Globus pallidus (tissue), 1 donor: ENCODE measurements at regions not wholly inside any gene's neighbourhood (a gene's known extent, or its start where the extent isn't known, plus 50 kb on each side); places are given as distances from the start of the nearest gene placed in this dataset.

Source experiments
- DNase-seq: peaks from one replicate; pipeline ENCODE4 v3.0.0-alpha.2; 2015; ENCODE audit warnings: low spot score

GRCh38 chr10:31754803-31755624 is 173.6 kb downstream of the ARHGAP12 start:
- no peak for DNase-seq

GRCh38 chr10:31753681-31754080 is 174.9 kb downstream of the ARHGAP12 start:
- DNase-seq: no peak

- DNase-seq: no peak
Observed at GRCh38 chr10:31752170-31752569, 176.5 kb downstream of the ARHGAP12 start.

- no peak for DNase-seq
Observed at GRCh38 chr10:31751738-31752080, 176.9 kb downstream of the ARHGAP12 start.

GRCh38 chr10:31751051-31751737 is 177.4 kb downstream of the ARHGAP12 start:
- peak; percentile 53 for DNase-seq

GRCh38 chr10:31749981-31750840 is 178.4 kb downstream of the ARHGAP12 start:
- peak; percentile 76 for DNase-seq

GRCh38 chr10:31749301-31749700 is 179.3 kb downstream of the ARHGAP12 start:
- DNase-seq: peak; percentile 22

GRCh38 chr10:31745612-31746376 is 182.8 kb downstream of the ARHGAP12 start:
- no peak for DNase-seq

- no peak for DNase-seq
Observed at GRCh38 chr10:31744025-31744424, 184.6 kb downstream of the ARHGAP12 start.

GRCh38 chr10:31742255-31742654 is 186.4 kb downstream of the ARHGAP12 start:
- no peak for DNase-seq

GRCh38 chr10:31741473-31741872 is 187.2 kb downstream of the ARHGAP12 start:
- DNase-seq: no peak

- no peak for DNase-seq
Observed at GRCh38 chr10:31739711-31740110, 188.9 kb downstream of the ARHGAP12 start.

GRCh38 chr10:31739146-31739545 is 189.5 kb downstream of the ARHGAP12 start:
- DNase-seq: no peak

- no peak for DNase-seq
Observed at GRCh38 chr10:31731711-31732110, 196.9 kb downstream of the ARHGAP12 start.

GRCh38 chr10:31730776-31731175 is 197.9 kb downstream of the ARHGAP12 start:
- no peak for DNase-seq

GRCh38 chr10:31728698-31729224 is 199.9 kb downstream of the ARHGAP12 start:
- DNase-seq: no peak

- DNase-seq: no peak
Observed at GRCh38 chr10:31725436-31725835, 203.2 kb downstream of the ARHGAP12 start.

GRCh38 chr10:31724296-31724695 is 204.3 kb downstream of the ARHGAP12 start:
- no peak for DNase-seq

- DNase-seq: peak; percentile 31
Observed at GRCh38 chr10:31723106-31723750, 205.4 kb downstream of the ARHGAP12 start.

- no peak for DNase-seq
Observed at GRCh38 chr10:31721096-31721495, 207.5 kb downstream of the ARHGAP12 start.

- DNase-seq: no peak
Observed at GRCh38 chr10:31720546-31720945, 208.1 kb downstream of the ARHGAP12 start.
